ENCODE measurements at regions not wholly inside any gene's neighbourhood (a gene's known extent, or its start where the extent isn't known, plus 50 kb on each side); places are given as distances from the start of the nearest gene placed in this dataset.

DNA sequence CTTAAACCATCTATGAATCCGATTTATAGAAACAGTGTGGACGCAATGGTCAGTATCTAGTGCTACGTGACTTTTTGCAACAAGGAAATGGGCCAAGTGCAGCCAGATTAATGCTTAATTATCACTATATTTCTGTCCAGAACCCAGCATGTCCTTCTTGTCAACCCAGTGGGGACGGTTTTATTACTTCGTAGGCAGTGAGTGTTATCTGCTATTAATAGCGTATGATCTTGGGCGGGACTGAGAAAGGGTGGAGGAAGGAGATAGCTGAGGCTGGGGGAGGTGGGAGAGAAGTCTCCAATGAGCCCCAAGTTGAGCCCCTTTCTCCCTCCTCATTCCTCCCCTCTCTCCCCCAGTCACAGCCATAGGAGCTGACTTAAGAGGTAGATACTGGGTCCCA is 59.7 kb upstream of the FAM222A start:
- Histone ChIP-seq H3K27me3 (peaks cover 66% of the 10 kb centered on the region), H3K4me1 (no peaks in the 10 kb centered on the region), H3K36me3 (no peaks in the 10 kb centered on the region), H3K27ac (no peak overlapping the region), H3K4me3 (no peak overlapping the region), H3K9me3 (no peaks in the 10 kb centered on the region)
- TF ChIP-seq EP300 (IDR thresholded peaks at IDR 0.05) (no peak), POLR2A (IDR thresholded peaks at IDR 0.05) (no peak), POLR2AphosphoS5 (IDR thresholded peaks at IDR 0.05) (no peak)
- TF ChIP-seq, protein P1, sequence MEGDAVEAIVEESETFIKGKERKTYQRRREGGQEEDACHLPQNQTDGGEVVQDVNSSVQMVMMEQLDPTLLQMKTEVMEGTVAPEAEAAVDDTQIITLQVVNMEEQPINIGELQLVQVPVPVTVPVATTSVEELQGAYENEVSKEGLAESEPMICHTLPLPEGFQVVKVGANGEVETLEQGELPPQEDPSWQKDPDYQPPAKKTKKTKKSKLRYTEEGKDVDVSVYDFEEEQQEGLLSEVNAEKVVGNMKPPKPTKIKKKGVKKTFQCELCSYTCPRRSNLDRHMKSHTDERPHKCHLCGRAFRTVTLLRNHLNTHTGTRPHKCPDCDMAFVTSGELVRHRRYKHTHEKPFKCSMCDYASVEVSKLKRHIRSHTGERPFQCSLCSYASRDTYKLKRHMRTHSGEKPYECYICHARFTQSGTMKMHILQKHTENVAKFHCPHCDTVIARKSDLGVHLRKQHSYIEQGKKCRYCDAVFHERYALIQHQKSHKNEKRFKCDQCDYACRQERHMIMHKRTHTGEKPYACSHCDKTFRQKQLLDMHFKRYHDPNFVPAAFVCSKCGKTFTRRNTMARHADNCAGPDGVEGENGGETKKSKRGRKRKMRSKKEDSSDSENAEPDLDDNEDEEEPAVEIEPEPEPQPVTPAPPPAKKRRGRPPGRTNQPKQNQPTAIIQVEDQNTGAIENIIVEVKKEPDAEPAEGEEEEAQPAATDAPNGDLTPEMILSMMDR (IDR thresholded peaks at IDR 0.05), result no peak
- ATAC-seq, result no peak
- 42 to 47% methylated on average over 7 of the region's 7 CpGs for WGBS, 2 donors (ENCODE audit: low coverage in 1 of 2)

DNA sequence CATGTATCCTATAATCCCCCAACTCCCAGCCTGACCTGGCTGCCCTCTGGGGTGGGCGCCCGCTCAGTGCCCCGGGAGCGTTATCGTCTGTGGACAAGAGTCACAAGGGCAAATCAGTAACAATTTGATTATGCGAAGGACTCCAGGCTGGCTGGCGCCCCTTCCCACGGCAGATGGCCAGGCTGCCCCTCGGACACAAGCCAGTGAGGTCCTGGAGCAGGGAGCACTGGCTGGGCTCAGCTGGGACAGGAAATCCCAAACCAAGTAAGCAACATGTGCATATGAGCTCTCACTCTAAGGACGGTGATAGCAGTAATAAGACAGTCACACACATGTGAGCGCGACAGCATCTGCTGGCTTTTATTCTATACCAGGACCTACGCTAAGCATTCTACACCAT is 59.3 kb upstream of the FAM222A start:
- peaks cover 61% of the 10 kb centered on the region for H3K27me3 ChIP-seq
- 93% methylated on average over 3 of the region's 13 CpGs; no CpG with 5 or more reads in 1 of the 2 donors for WGBS, 2 donors (ENCODE audit: low coverage in 1 of 2)
- no peak for ATAC-seq

DNA sequence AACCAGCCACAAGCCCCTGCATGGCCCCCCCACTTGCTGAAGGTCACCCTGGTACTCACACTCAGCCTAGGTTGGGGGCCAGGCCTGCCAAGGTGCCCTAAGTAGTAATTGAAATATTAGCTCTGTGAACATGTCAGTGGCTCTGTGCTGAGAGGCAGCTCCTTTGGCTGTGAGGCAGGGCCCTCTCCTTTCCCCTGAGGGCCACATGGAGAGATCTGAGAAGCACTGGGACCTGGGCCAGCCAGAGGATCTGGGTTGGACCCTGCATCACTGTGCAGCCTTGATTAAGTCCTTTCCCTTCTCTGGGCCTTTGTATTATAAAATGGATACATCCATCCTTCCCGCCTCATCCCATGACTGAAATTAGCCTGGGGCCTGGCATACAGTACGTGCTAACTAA is 58.0 kb upstream of the FAM222A start:
- ATAC-seq, result no peak
- H3K4me3 ChIP-seq, result no peak overlapping the region

More for the DNA sequence above, 59.3 kb upstream of the FAM222A start:
- Histone ChIP-seq H3K9me3 (no peaks in the 10 kb centered on the region), H3K4me3 (no peak overlapping the region), H3K4me1 (no peaks in the 10 kb centered on the region), H3K27ac (no peak overlapping the region), H3K36me3 (no peaks in the 10 kb centered on the region)
- no peak for TF ChIP-seq POLR2AphosphoS5 (IDR thresholded peaks at IDR 0.05)
- TF ChIP-seq EP300 (IDR thresholded peaks at IDR 0.05), result no peak
- TF ChIP-seq, protein P1 (IDR thresholded peaks at IDR 0.05), result no peak
- TF ChIP-seq POLR2A (IDR thresholded peaks at IDR 0.05), result no peak

DNA sequence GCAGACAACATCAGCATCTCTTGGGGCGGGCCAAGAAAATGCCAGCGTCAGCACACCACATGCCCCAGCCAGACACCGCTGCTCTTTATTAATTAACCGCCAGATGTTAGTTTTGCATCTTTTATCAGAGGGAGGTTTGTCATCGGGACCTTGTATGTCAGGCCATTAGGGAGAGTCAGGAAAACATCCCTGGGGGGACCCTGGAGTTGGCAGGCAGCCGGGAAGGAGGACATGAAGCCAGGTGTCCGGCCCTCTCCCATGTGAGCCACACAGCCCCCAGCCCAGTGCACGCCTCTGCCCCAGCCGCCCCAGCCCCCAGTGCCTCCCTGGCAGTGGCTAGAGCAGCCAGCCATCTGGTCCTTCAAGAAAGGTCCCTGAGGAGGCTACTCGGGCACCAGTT is 56.9 kb upstream of the FAM222A start:
- no peaks in the 10 kb centered on the region for H3K4me1 ChIP-seq
- WGBS, 2 donors (ENCODE audit: low coverage in 1 of 2), result 25 to 69% methylated on average over 2 to 5 of the region's 10 CpGs
- no peaks in the 10 kb centered on the region for H3K9me3 ChIP-seq
- H3K36me3 ChIP-seq, result no peaks in the 10 kb centered on the region
- H3K27ac ChIP-seq, result no peak overlapping the region
- no peak overlapping the region for H3K4me3 ChIP-seq
- peaks cover 40% of the 10 kb centered on the region for H3K27me3 ChIP-seq
- TF ChIP-seq, protein P1 (IDR thresholded peaks at IDR 0.05), result no peak
- TF ChIP-seq POLR2AphosphoS5 (IDR thresholded peaks at IDR 0.05), result no peak
- TF ChIP-seq POLR2A (IDR thresholded peaks at IDR 0.05), result no peak
- no peak for TF ChIP-seq EP300 (IDR thresholded peaks at IDR 0.05)
- ATAC-seq, result no peak

More for the DNA sequence above, 58.0 kb upstream of the FAM222A start:
- Histone ChIP-seq H3K4me1 (no peaks in the 10 kb centered on the region), H3K36me3 (no peaks in the 10 kb centered on the region), H3K27ac (no peak overlapping the region), H3K27me3 (peaks cover 52% of the 10 kb centered on the region), H3K9me3 (no peaks in the 10 kb centered on the region)
- TF ChIP-seq POLR2AphosphoS5 (IDR thresholded peaks at IDR 0.05) (no peak), EP300 (IDR thresholded peaks at IDR 0.05) (no peak), POLR2A (IDR thresholded peaks at IDR 0.05) (no peak)
- TF ChIP-seq, protein P1 (IDR thresholded peaks at IDR 0.05), result no peak
- WGBS, 2 donors (ENCODE audit: low coverage in 1 of 2), result 82% methylated on average over 2 of the region's 2 CpGs; no CpG with 5 or more reads in 1 of the 2 donors

DNA sequence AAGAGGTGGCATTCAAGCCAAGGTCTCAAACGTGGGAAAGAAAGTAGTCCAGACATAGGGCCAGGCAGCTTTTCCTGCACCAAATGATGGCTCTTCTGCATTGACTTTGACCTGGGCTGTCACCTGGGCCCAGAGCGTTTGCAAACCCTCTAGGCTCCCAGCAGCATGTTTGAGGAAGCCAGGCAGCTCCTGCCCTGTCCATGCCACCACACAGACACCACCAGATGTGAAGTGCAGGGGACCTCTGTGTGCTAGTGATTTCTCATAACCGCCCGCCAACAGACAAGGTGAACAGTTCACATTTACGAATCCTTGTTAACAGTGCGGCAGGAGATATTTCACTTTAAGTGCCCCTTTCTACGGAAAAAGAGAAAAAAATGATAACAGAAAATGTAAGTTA is 49.8 kb upstream of the FAM222A start:
- no peaks in the 10 kb centered on the region for H3K4me1 ChIP-seq
- WGBS, 2 donors (ENCODE audit: low coverage in 1 of 2), result 42 to 64% methylated on average over 5 to 6 of the region's 7 CpGs
- no peak for TF ChIP-seq POLR2AphosphoS5 (IDR thresholded peaks at IDR 0.05)
- TF ChIP-seq EP300 (IDR thresholded peaks at IDR 0.05), result no peak
- TF ChIP-seq, protein P1 (IDR thresholded peaks at IDR 0.05), result no peak
- TF ChIP-seq POLR2A (IDR thresholded peaks at IDR 0.05), result no peak
- H3K9me3 ChIP-seq, result no peaks in the 10 kb centered on the region
- no peak overlapping the region for H3K4me3 ChIP-seq
- no peaks in the 10 kb centered on the region for H3K36me3 ChIP-seq
- ATAC-seq, result no peak
- H3K27ac ChIP-seq, result no peak overlapping the region
- peaks cover 30% of the 10 kb centered on the region for H3K27me3 ChIP-seq
